ENCODE measurements at regions not wholly inside any gene's neighbourhood (a gene's known extent, or its start where the extent isn't known, plus 50 kb on each side); places are given as distances from the start of the nearest gene placed in this dataset.

DNA sequence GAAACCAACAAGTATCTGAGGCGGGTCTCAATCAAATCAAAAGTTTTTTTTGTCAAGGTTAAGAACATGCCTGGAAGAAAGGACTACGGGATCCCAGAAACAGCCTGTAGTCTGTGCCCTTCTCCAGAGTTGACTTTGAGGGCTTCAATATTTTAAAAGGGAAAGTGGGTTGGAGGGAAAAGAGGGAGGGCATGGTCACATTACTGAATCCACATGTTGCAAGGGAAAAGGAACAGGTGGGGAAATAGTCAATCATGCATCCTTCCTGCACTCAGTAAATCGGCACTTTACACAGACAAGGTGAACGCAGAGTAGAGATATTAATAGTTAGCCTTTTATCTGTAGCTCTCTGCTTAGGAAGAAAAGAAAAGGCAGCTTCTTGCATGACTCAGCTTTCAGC, 808.5 kb downstream of the UQCRFS1 start:
- TF ChIP-seq, protein P1, sequence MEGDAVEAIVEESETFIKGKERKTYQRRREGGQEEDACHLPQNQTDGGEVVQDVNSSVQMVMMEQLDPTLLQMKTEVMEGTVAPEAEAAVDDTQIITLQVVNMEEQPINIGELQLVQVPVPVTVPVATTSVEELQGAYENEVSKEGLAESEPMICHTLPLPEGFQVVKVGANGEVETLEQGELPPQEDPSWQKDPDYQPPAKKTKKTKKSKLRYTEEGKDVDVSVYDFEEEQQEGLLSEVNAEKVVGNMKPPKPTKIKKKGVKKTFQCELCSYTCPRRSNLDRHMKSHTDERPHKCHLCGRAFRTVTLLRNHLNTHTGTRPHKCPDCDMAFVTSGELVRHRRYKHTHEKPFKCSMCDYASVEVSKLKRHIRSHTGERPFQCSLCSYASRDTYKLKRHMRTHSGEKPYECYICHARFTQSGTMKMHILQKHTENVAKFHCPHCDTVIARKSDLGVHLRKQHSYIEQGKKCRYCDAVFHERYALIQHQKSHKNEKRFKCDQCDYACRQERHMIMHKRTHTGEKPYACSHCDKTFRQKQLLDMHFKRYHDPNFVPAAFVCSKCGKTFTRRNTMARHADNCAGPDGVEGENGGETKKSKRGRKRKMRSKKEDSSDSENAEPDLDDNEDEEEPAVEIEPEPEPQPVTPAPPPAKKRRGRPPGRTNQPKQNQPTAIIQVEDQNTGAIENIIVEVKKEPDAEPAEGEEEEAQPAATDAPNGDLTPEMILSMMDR (IDR thresholded peaks at IDR 0.05), result no peak

DNA sequence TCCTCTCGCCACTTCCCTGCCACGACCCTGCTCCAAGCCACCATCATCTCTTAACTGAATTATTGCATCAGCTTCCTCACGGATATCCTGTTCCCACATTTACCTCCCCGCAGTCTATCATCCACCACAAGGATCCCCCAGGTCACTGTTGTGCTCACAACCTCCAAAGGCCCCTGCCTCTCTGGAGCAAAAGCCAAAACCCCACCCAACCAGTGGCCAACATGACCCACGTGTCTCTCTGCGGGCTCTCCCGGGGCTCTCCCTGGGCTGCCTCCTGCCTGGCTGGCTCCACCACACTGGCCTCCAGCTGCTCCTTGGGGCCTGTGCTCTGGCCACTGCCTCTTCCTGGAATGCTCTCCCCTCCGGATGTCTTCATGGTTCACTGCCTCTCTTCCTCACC, 809.3 kb downstream of the UQCRFS1 start:
- TF ChIP-seq, protein P1 (IDR thresholded peaks at IDR 0.05), result no peak

DNA sequence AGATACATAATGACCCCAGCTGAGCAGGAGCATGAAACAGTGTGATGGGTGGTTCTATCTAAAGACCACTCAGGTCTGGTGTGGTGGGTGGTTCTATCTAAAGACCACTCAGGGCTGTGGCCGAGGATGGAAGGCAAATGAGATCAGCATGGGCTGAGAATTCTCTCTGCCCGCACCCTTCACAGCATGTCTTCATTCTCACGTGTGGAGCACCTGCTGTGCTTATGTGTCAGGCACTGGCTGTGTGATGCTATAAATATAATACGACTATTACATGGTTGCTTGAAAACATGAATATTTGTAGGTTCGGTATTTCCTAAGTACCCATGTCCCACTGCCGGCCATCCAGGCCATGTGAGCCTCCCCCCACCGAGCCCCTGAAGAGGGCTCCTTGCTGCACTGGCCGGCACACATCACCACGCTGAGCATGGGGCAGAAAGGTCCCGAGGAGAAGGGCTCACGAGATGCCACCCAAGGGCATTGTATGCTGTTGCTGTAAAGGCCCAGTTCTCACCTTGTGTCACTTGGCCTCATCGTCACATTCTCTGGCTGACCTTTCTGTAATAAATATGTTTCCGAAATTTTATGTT, 810.2 kb downstream of the UQCRFS1 start:
- TF ChIP-seq, protein P1 (IDR thresholded peaks at IDR 0.05), result no peak

DNA sequence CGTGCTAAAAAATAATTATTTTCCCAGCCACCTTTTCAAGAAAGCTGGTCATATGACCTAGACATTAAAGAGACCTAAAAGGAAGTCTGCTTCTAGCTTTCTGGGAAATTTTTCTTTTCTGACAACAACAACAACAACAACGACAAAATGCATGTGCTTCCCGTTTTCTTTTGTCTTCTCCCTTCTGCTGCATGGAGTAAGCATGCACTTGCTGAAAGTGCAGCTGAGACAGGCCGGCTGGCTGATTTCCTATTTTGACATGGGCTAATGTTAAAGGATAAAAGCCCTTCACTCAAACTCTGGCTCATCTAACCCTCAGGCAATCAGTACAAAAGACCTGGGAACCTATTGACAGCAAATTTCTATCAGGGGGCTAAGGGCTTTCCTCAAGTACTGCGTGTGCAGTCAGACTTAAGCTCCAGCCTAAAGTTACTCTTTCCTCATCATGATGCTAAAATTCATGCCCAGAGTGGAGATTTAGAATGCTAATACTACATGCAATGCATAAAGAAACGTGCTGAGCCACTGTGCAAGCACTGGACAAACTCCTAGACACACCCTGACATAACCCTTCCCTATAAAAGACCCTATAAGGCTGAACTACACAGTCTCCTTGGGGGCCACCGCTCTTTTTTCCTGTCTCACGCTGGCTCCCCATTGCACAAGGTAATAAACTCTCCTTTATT, 811.1 kb downstream of the UQCRFS1 start:
- TF ChIP-seq, protein P1 (IDR thresholded peaks at IDR 0.05), result no peak

DNA sequence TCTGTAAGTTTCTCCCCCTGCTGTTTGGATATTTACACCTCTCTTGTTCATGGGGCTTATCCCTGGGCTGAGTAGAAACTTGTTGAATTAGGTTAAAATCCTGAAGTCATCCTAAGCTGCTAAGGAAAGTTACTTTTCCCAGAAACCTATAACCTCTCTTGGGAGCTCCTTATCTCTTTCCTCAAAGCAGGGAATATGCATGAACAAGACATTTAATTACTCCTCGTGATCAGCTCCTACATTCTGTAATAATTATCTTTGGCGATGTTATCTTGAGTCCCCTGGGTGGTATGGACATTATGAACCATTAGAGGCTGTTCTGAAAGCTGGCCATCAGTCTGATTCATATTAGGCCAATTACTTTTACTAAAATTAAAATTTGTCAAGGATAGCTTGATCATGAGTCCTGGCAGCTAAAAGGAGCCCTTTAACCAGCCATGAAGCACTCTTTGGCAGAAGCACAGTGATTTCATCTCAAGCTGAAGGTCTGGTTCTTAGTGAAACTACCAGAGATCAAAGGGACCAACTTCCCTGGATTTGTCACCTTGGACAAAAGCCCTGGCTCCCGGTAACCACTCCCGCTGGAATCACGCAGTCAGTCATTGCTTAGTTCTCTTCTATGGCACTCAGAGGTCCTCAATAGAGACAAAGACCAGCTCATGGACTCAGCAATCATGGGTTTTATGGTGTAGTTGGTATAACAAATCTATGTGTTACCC, 811.8 kb downstream of the UQCRFS1 start:
- TF ChIP-seq, protein P1 (IDR thresholded peaks at IDR 0.05), result no peak

DNA sequence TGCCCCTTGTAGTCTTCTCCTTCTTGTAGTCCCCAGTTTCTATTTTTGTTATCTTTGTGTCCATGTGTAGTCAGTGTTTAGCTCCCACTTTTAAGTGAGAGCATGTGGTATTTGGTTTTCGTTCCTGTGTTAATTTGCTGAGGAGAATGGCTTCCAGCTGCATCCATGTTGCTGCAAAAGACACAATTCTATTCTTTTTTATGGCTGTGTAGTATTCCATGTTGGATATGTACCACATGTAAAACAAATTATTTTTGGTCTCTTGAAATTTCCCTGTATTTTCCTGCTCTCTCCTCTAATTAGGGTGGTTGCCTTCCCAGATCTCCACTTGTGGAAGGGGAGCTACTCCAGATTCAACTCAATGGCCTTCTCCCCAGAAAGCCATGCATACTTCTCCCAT, 813.8 kb downstream of the UQCRFS1 start:
- TF ChIP-seq, protein P1 (IDR thresholded peaks at IDR 0.05), result no peak

DNA sequence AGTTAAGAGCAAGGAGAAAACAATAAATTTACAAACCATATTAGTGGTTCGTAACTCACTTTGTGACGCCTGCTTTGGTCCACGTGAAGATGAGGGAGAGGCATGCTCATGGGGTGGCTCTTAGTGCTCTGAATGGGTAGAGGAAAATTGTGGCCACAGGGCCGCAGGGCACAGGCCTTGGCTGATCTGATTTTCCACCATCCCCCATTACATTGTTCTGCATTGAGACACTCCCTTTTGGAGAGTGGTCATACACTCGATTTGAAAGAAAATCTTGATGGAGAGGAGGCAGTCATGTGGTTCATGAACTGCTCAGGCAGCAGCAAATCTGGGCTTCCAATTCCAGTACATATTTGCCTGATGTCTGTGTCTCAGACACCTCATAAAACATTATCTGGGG, 815.2 kb downstream of the UQCRFS1 start:
- TF ChIP-seq, protein P1 (IDR thresholded peaks at IDR 0.05), result no peak

Data from LNCAP (cell line).